ENCODE measurements at regions not wholly inside any gene's neighbourhood (a gene's known extent, or its start where the extent isn't known, plus 50 kb on each side); places are given as distances from the start of the nearest gene placed in this dataset.

GRCh38 chr6:81575442-81575841 is 177.0 kb downstream of the TENT5A start:
- TF ChIP-seq JUNB (IDR thresholded peaks at IDR 0.05) (no peak), CTCF (IDR thresholded peaks at IDR 0.05) (no peak)
